ENCODE measurements at regions not wholly inside any gene's neighbourhood (a gene's known extent, or its start where the extent isn't known, plus 50 kb on each side); places are given as distances from the start of the nearest gene placed in this dataset.

DNA sequence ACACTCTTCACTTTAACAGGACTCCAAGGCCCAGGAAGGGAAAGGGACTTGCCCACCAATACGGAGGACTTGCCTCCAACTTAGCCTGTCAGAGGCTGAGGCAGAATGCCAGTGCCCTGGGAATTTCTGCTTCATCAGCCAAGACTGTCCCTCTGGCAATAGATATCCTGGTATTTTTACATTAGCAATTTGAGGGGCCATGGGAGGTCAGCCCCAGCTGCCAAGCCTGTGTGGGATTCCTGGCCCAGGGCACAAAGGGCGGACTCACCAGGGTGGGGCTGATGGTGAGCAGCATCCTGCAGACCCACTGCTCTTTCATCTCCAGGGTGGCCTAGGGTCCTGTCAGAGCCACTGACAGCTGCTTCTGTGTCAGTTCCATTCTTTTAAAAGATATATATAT is 78.3 kb upstream of the CIBAR2 start:
- no peak overlapping the region for H3K4me3 ChIP-seq (ENCODE audit: low read length)
- TF ChIP-seq ZNF274 (IDR thresholded peaks at IDR 0.05; ENCODE audit: low read depth, low read length): no peak

DNA sequence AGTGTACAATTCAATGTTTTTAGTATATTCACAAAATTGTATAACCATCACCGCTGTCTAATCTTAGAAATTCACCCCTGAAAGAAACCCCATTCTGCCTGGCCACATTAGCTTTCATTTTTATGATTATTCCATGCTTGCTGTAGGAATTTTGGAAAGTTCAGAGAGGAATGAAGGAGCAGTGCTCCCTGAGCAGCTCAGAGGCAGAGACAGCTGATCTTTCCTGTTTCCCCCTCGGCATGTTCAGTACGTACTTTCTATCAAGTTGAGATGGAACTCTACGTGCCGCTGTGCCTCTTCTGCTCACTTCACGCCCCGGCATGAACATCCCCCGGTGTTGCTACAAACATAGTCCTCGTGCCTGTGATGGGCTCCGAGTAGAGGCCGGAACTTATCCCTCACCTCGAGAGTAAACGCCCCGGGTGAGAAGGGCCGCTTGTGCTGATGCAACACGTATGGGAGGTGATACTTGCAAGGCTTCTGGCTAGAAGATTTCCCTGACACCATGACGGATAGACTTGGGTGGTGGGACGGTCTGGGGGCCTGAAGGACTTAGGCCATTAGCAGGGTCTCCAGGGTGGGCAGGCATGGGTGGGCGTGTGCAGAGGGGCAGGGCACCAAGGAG is 79.2 kb upstream of the CIBAR2 start:
- no peak overlapping the region for H3K4me3 ChIP-seq (ENCODE audit: low read length)
- no peak for TF ChIP-seq ZNF274 (IDR thresholded peaks at IDR 0.05; ENCODE audit: low read depth, low read length)

- no peak overlapping the region for H3K4me3 ChIP-seq (ENCODE audit: low read length)
- no peak for TF ChIP-seq ZNF274 (IDR thresholded peaks at IDR 0.05; ENCODE audit: low read depth, low read length)
These were observed 80.2 kb upstream of the CIBAR2 start for GRCh38 chr16:85192238-85193114.

DNA sequence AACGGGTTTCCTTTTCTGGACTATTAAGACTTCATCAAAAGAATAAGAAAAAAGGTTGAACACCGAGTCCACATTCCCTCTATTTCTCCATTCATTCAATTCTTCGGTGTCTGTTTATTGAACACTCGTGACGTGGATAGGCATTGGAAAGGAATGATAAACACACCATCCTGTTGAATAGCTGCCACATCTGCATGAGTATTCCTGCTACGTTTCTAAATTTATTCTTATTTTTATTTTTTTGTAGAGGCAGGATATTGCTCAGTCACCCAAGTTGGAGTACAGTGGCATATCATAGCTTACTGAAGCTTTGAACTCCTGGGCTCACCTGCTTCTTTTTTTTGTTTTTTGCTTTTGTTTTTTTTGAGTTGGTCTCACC is 80.8 kb upstream of the CIBAR2 start:
- no peak for TF ChIP-seq ZNF274 (IDR thresholded peaks at IDR 0.05; ENCODE audit: low read depth, low read length)
- H3K4me3 ChIP-seq (ENCODE audit: low read length): no peak overlapping the region

GRCh38 chr16:85193876-85194275 is 81.6 kb upstream of the CIBAR2 start:
- H3K4me3 ChIP-seq (ENCODE audit: low read length): no peak overlapping the region
- TF ChIP-seq ZNF274 (IDR thresholded peaks at IDR 0.05; ENCODE audit: low read depth, low read length): no peak

DNA sequence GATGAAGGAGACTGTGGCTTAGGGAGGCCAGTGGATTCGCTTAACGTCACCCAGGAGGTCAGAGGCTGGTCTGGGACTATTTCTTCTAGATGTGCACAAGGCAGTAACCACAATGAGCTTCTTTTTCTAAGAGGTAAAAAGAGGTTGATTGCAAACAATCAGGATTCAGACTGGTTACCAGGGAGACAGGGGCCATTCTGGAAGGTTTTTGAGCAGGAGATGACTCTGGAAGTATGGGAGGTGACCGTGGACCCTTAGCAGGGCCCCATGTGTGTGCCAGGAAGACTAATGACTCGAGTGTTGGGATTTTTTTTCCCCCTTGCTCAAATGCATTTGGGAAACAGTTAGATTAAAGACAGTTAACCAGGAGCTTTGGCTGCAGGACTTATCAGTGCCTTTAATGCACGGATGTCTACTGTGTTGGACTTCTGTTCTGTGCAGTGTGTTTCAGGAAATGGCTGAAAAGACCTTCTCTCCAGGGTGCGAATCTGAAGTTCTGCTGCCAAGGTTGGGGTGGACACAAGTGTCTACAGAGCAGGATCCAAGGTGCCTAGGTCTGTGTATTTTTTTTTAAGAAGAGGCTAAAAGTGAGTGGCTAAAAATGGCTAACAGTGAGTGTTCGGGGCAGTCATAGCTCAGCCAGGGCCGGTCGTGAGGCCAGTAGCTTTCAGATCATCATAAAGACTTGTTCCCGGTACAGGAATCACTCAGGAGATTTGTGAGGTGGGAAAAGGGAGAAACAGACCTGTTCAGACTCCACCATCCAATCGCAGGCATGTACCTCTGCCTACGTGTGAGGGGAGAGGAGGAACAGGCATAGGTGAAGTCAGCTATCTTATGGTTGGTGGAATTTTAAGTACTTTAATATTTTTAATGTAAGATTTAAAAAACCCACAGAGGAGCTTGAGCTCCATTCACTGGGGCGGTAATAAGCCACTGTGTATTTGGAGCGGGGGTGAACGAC is 82.3 kb upstream of the CIBAR2 start:
- H3K4me3 ChIP-seq (ENCODE audit: low read length): no peak overlapping the region
- TF ChIP-seq ZNF274 (IDR thresholded peaks at IDR 0.05; ENCODE audit: low read depth, low read length): no peak

DNA sequence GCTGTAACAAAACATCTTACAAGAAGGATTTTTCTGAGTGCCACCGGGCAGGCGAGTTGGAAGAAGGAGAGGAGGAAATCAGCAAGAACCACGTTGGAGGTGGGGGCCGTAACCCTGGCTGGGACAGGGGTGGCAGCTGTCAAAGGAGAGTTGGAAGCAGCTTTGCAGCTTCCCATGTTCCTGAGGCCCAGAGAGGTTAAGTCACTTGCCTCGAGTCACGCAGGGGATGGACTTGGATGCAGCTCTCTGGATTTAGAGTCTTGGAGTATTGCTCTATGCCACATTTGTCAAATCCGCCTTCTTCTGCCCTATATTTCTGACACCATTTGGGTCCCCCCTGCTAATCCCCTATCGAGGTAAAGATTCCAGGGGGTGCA is 83.0 kb upstream of the CIBAR2 start:
- no peak overlapping the region for H3K4me3 ChIP-seq (ENCODE audit: low read length)
- no peak for TF ChIP-seq ZNF274 (IDR thresholded peaks at IDR 0.05; ENCODE audit: low read depth, low read length)

- H3K4me3 ChIP-seq (ENCODE audit: low read length): no peak overlapping the region
- TF ChIP-seq ZNF274 (IDR thresholded peaks at IDR 0.05; ENCODE audit: low read depth, low read length): no peak
These were observed 83.9 kb upstream of the CIBAR2 start for GRCh38 chr16:85195900-85196772.

GRCh38 chr16:85196976-85197375 is 84.7 kb upstream of the CIBAR2 start:
- no peak overlapping the region for H3K4me3 ChIP-seq (ENCODE audit: low read length)
- no peak for TF ChIP-seq ZNF274 (IDR thresholded peaks at IDR 0.05; ENCODE audit: low read depth, low read length)

GRCh38 chr16:85197611-85198566 is 85.6 kb upstream of the CIBAR2 start:
- no peak overlapping the region for H3K4me3 ChIP-seq (ENCODE audit: low read length)
- TF ChIP-seq ZNF274 (IDR thresholded peaks at IDR 0.05; ENCODE audit: low read depth, low read length): no peak

GRCh38 chr16:85199069-85199725 is 86.9 kb upstream of the CIBAR2 start:
- no peak overlapping the region for H3K4me3 ChIP-seq (ENCODE audit: low read length)
- no peak for TF ChIP-seq ZNF274 (IDR thresholded peaks at IDR 0.05; ENCODE audit: low read depth, low read length)

DNA sequence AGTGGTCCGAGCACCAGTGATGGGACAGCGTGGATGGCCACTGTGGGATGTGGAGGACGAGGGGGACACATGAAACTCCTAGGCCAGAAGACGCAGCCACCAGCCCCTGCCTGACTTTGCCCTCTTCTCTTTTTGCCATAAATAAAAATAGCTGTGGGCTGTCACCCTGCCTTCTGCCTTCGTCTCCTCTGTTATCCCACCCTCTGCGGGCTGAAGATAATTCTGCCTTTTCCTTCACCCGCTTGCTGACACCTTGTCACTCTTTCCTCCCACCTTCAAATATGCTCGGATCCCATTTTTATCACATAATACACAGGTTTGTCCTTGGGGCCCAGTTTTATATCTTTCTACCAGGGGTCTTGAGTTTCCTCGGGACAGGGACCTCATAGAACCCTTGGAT is 87.6 kb upstream of the CIBAR2 start:
- no peak for TF ChIP-seq ZNF274 (IDR thresholded peaks at IDR 0.05; ENCODE audit: low read depth, low read length)
- no peak overlapping the region for H3K4me3 ChIP-seq (ENCODE audit: low read length)
